IMR-90 (cell line): ENCODE measurements at regions not wholly inside any gene's neighbourhood (a gene's known extent, or its start where the extent isn't known, plus 50 kb on each side); places are given as distances from the start of the nearest gene placed in this dataset.

Experiments
- ATAC-seq: fragments of 200-7000 bp; cut with Tn5 transposase; 2 replicates; pipeline ENCODE4 v1.9.1; 2020; ENCODE audit warnings: low read depth, mild to moderate bottlenecking, moderate library complexity
- BruUV-seq: library from RNA; stranded (reverse); fragments of 400-500 nt; replicated peaks from 2 replicates; lab custom pipeline; 2021; lab: Mats Ljungman, UMichigan
- CTCF ChIA-PET: fragments of 300-600 bp; formaldehyde crosslinking; extraction: SDS; loops from one replicate; lab custom pipeline; 2021; ENCODE audit warnings: antibody characterized with exemption; lab: Yijun Ruan, JAX
- POLR2A ChIA-PET: fragments of 300-600 bp; sonication (Branson Sonifier 250); formaldehyde crosslinking; loops from one replicate; lab custom pipeline; 2022; ENCODE audit warnings: antibody characterized with exemption; ENCODE audit not compliant: unreplicated experiment; lab: Charles Lee
- DNase-seq: peaks from one replicate; pipeline ENCODE4 v3.0.0; 2013
- H2AFZ ChIP-seq: replicated peaks from 2 replicates; pipeline ENCODE3; 2013; ENCODE audit warnings: low read length, mild to moderate bottlenecking; ENCODE audit not compliant: poor library complexity
- H2AK5ac ChIP-seq: 2 replicates; pipeline ENCODE4 v1.6.1; 2013; ENCODE audit warnings: low read depth, low read length, inconsistent platforms
- H2AK9ac ChIP-seq: replicated peaks from 2 replicates; pipeline ENCODE3; 2013; ENCODE audit warnings: mild to moderate bottlenecking, low read depth, low read length, moderate library complexity; ENCODE audit not compliant: poor library complexity
- H2BK120ac ChIP-seq: 2 replicates; pipeline ENCODE4 v1.6.1; 2013; ENCODE audit warnings: low read depth, low read length, inconsistent platforms
- H2BK15ac ChIP-seq: 3 replicates; pipeline ENCODE4 v1.6.1; 2013; ENCODE audit warnings: low read depth, low read length, inconsistent platforms
- H2BK20ac ChIP-seq: 2 replicates; pipeline ENCODE4 v1.6.1; 2013; ENCODE audit warnings: low read depth, mild to moderate bottlenecking, inconsistent platforms, low read length, moderate library complexity
- H2BK5ac ChIP-seq: 2 replicates; pipeline ENCODE4 v1.6.1; 2013; ENCODE audit warnings: mild to moderate bottlenecking, low read depth, low read length, inconsistent platforms; ENCODE audit not compliant: poor library complexity, severe bottlenecking
- H3K14ac ChIP-seq: replicated peaks from 2 replicates; pipeline ENCODE4 v1.6.1; 2013; ENCODE audit warnings: low read depth, low read length, inconsistent platforms
- H3K18ac ChIP-seq: 2 replicates; pipeline ENCODE4 v1.6.1; 2013; ENCODE audit warnings: low read depth, low read length, control low read depth
- H3K23ac ChIP-seq: 2 replicates; pipeline ENCODE4 v1.6.1; 2013; ENCODE audit warnings: low read depth, low read length, inconsistent platforms
- H3K27ac ChIP-seq: 2 replicates; pipeline ENCODE4 v1.5.1; 2013; ENCODE audit warnings: mild to moderate bottlenecking, control low read depth, low read length; ENCODE audit not compliant: insufficient read depth
- H3K27me3 ChIP-seq: 2 replicates; pipeline ENCODE4 v1.6.1; 2013; ENCODE audit warnings: low read length; ENCODE audit not compliant: control insufficient read depth, insufficient read depth
- H3K36me3 ChIP-seq: 2 replicates; pipeline ENCODE4 v1.6.1; 2013; ENCODE audit warnings: low read length, mixed read lengths; ENCODE audit not compliant: control insufficient read depth, insufficient read depth
- H3K4ac ChIP-seq: 2 replicates; pipeline ENCODE4 v1.6.1; 2013; ENCODE audit warnings: low read depth, low read length, inconsistent platforms
- H3K4me1 ChIP-seq: 2 replicates; pipeline ENCODE4 v1.6.1; 2013; ENCODE audit warnings: low read length, mixed read lengths; ENCODE audit not compliant: control insufficient read depth, insufficient read depth
- H3K4me2 ChIP-seq: 2 replicates; pipeline ENCODE4 v1.6.1; 2013; ENCODE audit warnings: low read depth, mild to moderate bottlenecking, control low read depth, low read length, moderate library complexity
- H3K4me3 ChIP-seq: 2 replicates; pipeline ENCODE4 v1.5.1; 2013; ENCODE audit warnings: low read depth, mild to moderate bottlenecking, control low read depth, low read length, moderate library complexity; ENCODE audit not compliant: insufficient read depth
- H3K56ac ChIP-seq: 2 replicates; pipeline ENCODE4 v1.6.1; 2013; ENCODE audit warnings: low read length, inconsistent platforms; ENCODE audit not compliant: insufficient read depth; ENCODE audit errors: extremely low read depth
- H3K79me1 ChIP-seq, 2 experiments: 2 replicates each; pipeline ENCODE4 v1.6.1; 2013; ENCODE audit warnings: low read length in 2 of 2, inconsistent platforms in 1 of 2, low read depth in 1 of 2
- H3K9ac ChIP-seq: 2 replicates; pipeline ENCODE4 v1.6.1; 2013; ENCODE audit warnings: low read depth, low read length, control low read depth
- H3K9me1 ChIP-seq: 2 replicates; pipeline ENCODE4 v1.6.1; 2013; ENCODE audit warnings: low read length, inconsistent platforms; ENCODE audit not compliant: insufficient read depth
- H3K9me3 ChIP-seq: 2 replicates; pipeline ENCODE4 v1.6.1; 2013; ENCODE audit warnings: low read length; ENCODE audit not compliant: control insufficient read depth, insufficient read depth
- H4K20me1 ChIP-seq: 2 replicates; pipeline ENCODE4 v1.6.1; 2013; ENCODE audit warnings: low read length, inconsistent platforms; ENCODE audit not compliant: insufficient read depth
- H4K5ac ChIP-seq: 2 replicates; pipeline ENCODE4 v1.6.1; 2013; ENCODE audit warnings: mild to moderate bottlenecking, low read depth, low read length, control low read depth
- H4K8ac ChIP-seq, 2 experiments: 2 replicates each; pipeline ENCODE4 v1.6.1; 2013; ENCODE audit warnings: low read depth in 2 of 2, low read length in 2 of 2, control low read depth in 1 of 2, inconsistent platforms in 1 of 2
- H4K91ac ChIP-seq: 2 replicates; pipeline ENCODE4 v1.6.1; 2013; ENCODE audit warnings: low read depth, low read length, inconsistent platforms; ENCODE audit not compliant: insufficient read depth
- BHLHE40 ChIP-seq: fragments of 150-350 bp; IDR thresholded peaks from 2 replicates; pipeline ENCODE4 v1.6.1; 2016; ENCODE audit warnings: mild to moderate bottlenecking, low read depth, low read length
- CEBPB ChIP-seq: IDR thresholded peaks from 2 replicates; pipeline ENCODE4 v1.6.1; 2012; ENCODE audit warnings: low read depth, low read length, improper control_type of control experiment
- CHD1 ChIP-seq: IDR thresholded peaks from 2 replicates; pipeline ENCODE4 v1.6.1; 2012; ENCODE audit warnings: low read depth, low read length, improper control_type of control experiment
- CTCF ChIP-seq: conservative IDR thresholded peaks from 2 replicates; pipeline ENCODE4 v1.5.1; 2012; ENCODE audit warnings: mild to moderate bottlenecking, low read depth, low read length, improper control_type of control experiment
- ELK1 ChIP-seq: fragments of 150-350 bp; IDR thresholded peaks from 2 replicates; pipeline ENCODE4 v1.6.1; 2016; ENCODE audit warnings: low read depth, mild to moderate bottlenecking, low read length, moderate library complexity, borderline replicate concordance
- FOS ChIP-seq: fragments of 150-350 bp; IDR thresholded peaks from 2 replicates; pipeline ENCODE4 v1.6.1; 2016; ENCODE audit warnings: low read depth, low read length
- MAFK ChIP-seq: IDR thresholded peaks from 2 replicates; pipeline ENCODE4 v1.6.1; 2012; ENCODE audit warnings: low read depth, low read length, improper control_type of control experiment
- MAZ ChIP-seq: IDR thresholded peaks from 2 replicates; pipeline ENCODE4 v1.6.1; 2012; ENCODE audit warnings: low read depth, mild to moderate bottlenecking, low read length, improper control_type of control experiment, moderate library complexity, borderline replicate concordance
- MXI1 ChIP-seq: IDR thresholded peaks from 2 replicates; pipeline ENCODE4 v1.6.1; 2012; ENCODE audit warnings: low read depth, mild to moderate bottlenecking, low read length, moderate library complexity, borderline replicate concordance
- NFE2L2 ChIP-seq: fragments of 150-350 bp; IDR thresholded peaks from 2 replicates; pipeline ENCODE4 v1.6.1; 2016; ENCODE audit warnings: low read depth, mild to moderate bottlenecking, low read length
- RAD21 ChIP-seq: IDR thresholded peaks from 2 replicates; pipeline ENCODE4 v1.6.1; 2012; ENCODE audit warnings: low read length, improper control_type of control experiment
- RCOR1 ChIP-seq: IDR thresholded peaks from 2 replicates; pipeline ENCODE4 v1.6.1; 2012; ENCODE audit warnings: mild to moderate bottlenecking, low read length, improper control_type of control experiment; ENCODE audit not compliant: insufficient replicate concordance
- USF2 ChIP-seq: fragments of 150-350 bp; IDR thresholded peaks from 2 replicates; pipeline ENCODE4 v1.6.1; 2017; ENCODE audit warnings: mild to moderate bottlenecking, antibody characterized with exemption, low read length, low read depth
- WGBS, 2 experiments: methylation state at CpG; one replicate each; pipeline versions ENCODE4 v1.1.5 to v1.1.7; 2013; ENCODE audit warnings: missing lambda C conversion rate in 2 of 2; ENCODE audit not compliant: insufficient read length in 1 of 2; ENCODE audit errors: extremely low coverage in 2 of 2; 5-methylcytosine and 5-hydroxymethylcytosine counted together
- dilution Hi-C: fragments of 300-500 bp; cut with HindIII; formaldehyde crosslinking; loops from one replicate; pipeline ENCODE4 v1.14.3; 2018; ENCODE audit warnings: low sequenced_read_pairs; ENCODE audit not compliant: unreplicated experiment
- in situ Hi-C: fragments of 300-500 bp; cut with MboI; formaldehyde crosslinking; loops from 3 replicates; pipeline ENCODE4 v1.14.3; 2019; ENCODE audit warnings: low sequenced_read_pairs, inconsistent platforms, mixed read lengths
- intact Hi-C: fragments of 100-400 bp; cut with micrococcal nuclease; formaldehyde crosslinking; loops from 2 replicates; pipeline ENCODE4 v1.10.0; 2022

GRCh38 chr9:101836021-101836420 is 97.6 kb upstream of the GRIN3A start:
- Histone ChIP-seq H3K23ac (no peak overlapping the region), H2AK5ac (no peak overlapping the region), H3K36me3 (no peaks in the 10 kb centered on the region), H3K14ac (no peak overlapping the region), H2BK15ac (no peak overlapping the region), H4K20me1 (no peaks in the 10 kb centered on the region), H3K27me3 (no peaks in the 10 kb centered on the region), H3K9me3 (peaks cover 9% of the 10 kb centered on the region), H3K9me1 (no peaks in the 10 kb centered on the region), H3K79me1 (no peaks in the 10 kb centered on the region), H3K27ac (no peak overlapping the region), H2BK5ac (no peak overlapping the region), H3K56ac (no peak overlapping the region), H2AK9ac (no peak overlapping the region), H4K91ac (no peak overlapping the region), H2BK20ac (no peak overlapping the region), H3K4me2 (no peak overlapping the region), H4K5ac (no peak overlapping the region), H3K18ac (no peak overlapping the region), H3K4me1 (no peaks in the 10 kb centered on the region), H3K4ac (no peak overlapping the region), H3K9ac (no peak overlapping the region), H4K8ac (no peak overlapping the region), H2BK120ac (no peak overlapping the region), H2AFZ (no peak overlapping the region), H3K4me3 (no peak overlapping the region)
- DNase-seq: no peak
- intact Hi-C loops: no loop called here
- ChIA-PET CTCF (no interaction called here), POLR2A (no interaction called here)
- in situ Hi-C loops: no loop called here
- dilution Hi-C loops: no loop called here
- BruUV-seq: no TSS peak
- ATAC-seq: no peak
- WGBS, 2 experiments: no CpG with 5 or more reads among the region's 2 CpGs
- no peak for TF ChIP-seq ELK1
- no peak for TF ChIP-seq CTCF
- no peak for TF ChIP-seq USF2
- TF ChIP-seq CHD1: no peak
- TF ChIP-seq NFE2L2: no peak
- no peak for TF ChIP-seq RAD21
- TF ChIP-seq MAZ: no peak
- TF ChIP-seq BHLHE40: no peak
- no peak for TF ChIP-seq RCOR1
- TF ChIP-seq MXI1: no peak
- TF ChIP-seq FOS: no peak
- TF ChIP-seq CEBPB: no peak
- TF ChIP-seq MAFK: no peak
